Skeletal muscle satellite cell (primary cell): ENCODE measurements at regions not wholly inside any gene's neighbourhood (a gene's known extent, or its start where the extent isn't known, plus 50 kb on each side); places are given as distances from the start of the nearest gene placed in this dataset.

ENCODE experiments used
- H3K27me3 ChIP-seq: 2 replicates; pipeline ENCODE4 v1.7.0; 2013; ENCODE audit warnings: low read length; ENCODE audit not compliant: control insufficient read depth, insufficient read depth
- H3K36me3 ChIP-seq: 2 replicates; pipeline ENCODE4 v1.7.0; 2013; ENCODE audit warnings: mild to moderate bottlenecking, control low read depth, low read length; ENCODE audit not compliant: insufficient read depth
- H3K4me1 ChIP-seq: 2 replicates; pipeline ENCODE4 v1.7.0; 2013; ENCODE audit warnings: low read length; ENCODE audit not compliant: control insufficient read depth, insufficient read depth
- H3K4me2 ChIP-seq: 2 replicates; pipeline ENCODE4 v1.7.0; 2013; ENCODE audit warnings: mild to moderate bottlenecking, low read length
- H3K4me3 ChIP-seq: 2 replicates; pipeline ENCODE4 v1.7.0; 2013; ENCODE audit warnings: low read length
- H3K9ac ChIP-seq: 2 replicates; pipeline ENCODE4 v1.7.0; 2013; ENCODE audit warnings: mild to moderate bottlenecking, low read depth, low read length, moderate library complexity
- H3K9me3 ChIP-seq: replicated peaks from 2 replicates; pipeline ENCODE4 v1.7.0; 2013; ENCODE audit warnings: mild to moderate bottlenecking, control low read depth, low read length

- no peaks in the 10 kb centered on the region for H3K36me3 ChIP-seq
- H3K27me3 ChIP-seq: peaks cover 9% of the 10 kb centered on the region
- no peaks in the 10 kb centered on the region for H3K4me1 ChIP-seq
- H3K4me3 ChIP-seq: no peak overlapping the region
- H3K9me3 ChIP-seq: no peaks in the 10 kb centered on the region
- no peak overlapping the region for H3K4me2 ChIP-seq
- H3K9ac ChIP-seq: no peak overlapping the region
These were observed 208.8 kb upstream of the TAS2R1 start for GRCh38 chr5:9838916-9839315.

DNA sequence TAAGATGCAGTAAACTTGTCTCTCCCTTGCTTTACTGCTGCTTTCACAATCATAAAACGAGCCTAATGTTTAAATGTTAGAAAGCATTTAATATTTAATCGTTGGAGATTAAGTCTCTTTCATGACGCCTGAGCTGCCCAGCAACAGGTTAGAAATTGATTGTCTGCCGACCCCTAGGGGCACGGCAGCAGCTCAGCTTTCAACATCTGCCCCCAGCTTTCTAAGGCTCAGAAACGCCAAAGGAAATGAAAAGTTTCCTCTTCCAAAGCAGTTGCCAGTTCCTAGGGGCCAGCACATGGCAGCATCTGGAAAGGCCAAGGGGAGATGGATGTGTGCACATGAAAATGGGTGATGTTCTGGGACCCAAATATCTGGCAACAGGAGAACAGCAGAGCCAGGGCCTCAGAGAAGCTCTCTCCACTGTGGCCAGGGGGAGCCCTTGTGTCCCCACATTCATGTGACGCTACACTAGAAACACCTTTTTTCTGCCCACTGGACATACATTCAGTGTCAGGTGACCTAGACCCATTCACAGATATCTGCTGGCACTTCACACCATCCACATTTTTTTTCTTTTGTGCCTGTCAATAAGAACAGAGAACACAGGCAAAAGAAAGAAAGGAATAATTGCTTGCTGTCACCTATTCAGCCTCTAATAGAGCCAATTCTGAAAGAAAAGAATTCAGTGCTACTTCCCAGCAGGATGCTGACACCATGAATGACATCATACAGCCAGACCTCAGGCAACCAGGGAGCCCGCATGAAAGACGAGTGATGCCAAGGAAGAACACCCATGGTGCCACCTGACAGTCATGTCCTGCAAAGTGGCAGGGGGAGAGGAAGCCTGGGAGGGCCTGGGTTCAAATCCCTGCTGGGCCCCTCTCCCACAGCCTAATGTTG lies 205.0 kb upstream of the TAS2R1 start:
- H3K4me1 ChIP-seq: no peaks in the 10 kb centered on the region
- H3K27me3 ChIP-seq: peaks cover 9% of the 10 kb centered on the region
- no peaks in the 10 kb centered on the region for H3K9me3 ChIP-seq
- H3K9ac ChIP-seq: no peak overlapping the region
- H3K4me2 ChIP-seq: no peak overlapping the region
- H3K36me3 ChIP-seq: no peaks in the 10 kb centered on the region
- no peak overlapping the region for H3K4me3 ChIP-seq

DNA sequence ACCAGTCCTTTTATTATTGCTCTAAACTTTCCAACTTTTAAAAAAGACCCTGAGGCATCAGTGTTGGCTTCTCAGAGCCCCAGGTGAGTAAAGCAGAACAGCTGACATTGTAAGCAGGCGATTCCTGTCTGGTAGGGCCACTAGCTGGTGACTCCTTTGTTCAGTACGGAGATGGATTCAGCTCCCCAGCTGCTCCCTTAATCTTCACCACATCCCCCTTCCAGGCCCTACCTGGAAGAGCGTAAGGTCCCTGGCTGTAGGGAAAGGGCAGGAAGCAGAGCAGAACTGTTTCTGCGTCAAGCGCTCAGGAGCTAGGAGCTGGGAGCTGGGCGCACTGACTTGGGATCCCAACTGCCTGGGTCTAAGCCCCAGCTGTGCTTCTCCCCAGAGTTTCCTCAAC lies 203.7 kb upstream of the TAS2R1 start:
- Histone ChIP-seq H3K9ac (no peak overlapping the region), H3K9me3 (no peaks in the 10 kb centered on the region), H3K4me3 (no peak overlapping the region), H3K36me3 (no peaks in the 10 kb centered on the region), H3K27me3 (peaks cover 9% of the 10 kb centered on the region), H3K4me1 (no peaks in the 10 kb centered on the region), H3K4me2 (no peak overlapping the region)

- peaks cover 2% of the 10 kb centered on the region for H3K27me3 ChIP-seq
- H3K4me2 ChIP-seq: no peak overlapping the region
- H3K9ac ChIP-seq: no peak overlapping the region
- H3K36me3 ChIP-seq: no peaks in the 10 kb centered on the region
- no peaks in the 10 kb centered on the region for H3K4me1 ChIP-seq
- H3K9me3 ChIP-seq: no peaks in the 10 kb centered on the region
- no peak overlapping the region for H3K4me3 ChIP-seq
These were observed 202.8 kb upstream of the TAS2R1 start for GRCh38 chr5:9832921-9833320.

- H3K4me1 ChIP-seq: no peaks in the 10 kb centered on the region
These were observed 201.7 kb upstream of the TAS2R1 start for GRCh38 chr5:9831823-9832222.

DNA sequence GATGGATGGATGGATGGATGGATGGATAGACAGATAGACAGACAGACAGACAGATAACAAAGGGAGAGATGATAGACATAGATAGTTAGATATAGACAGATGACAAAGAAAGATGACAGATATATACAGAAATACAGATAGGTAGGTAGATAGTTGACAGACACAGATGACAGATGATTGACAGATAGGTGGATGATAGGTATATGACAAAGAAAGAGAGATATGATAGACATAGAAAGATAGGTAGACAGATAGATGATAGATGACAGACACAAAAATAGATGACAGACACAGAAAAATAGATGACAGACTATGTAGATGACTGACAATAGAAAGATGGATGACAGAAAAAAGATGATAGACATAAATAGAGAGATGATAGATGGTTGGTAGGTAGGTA lies 200.0 kb upstream of the TAS2R1 start:
- H3K4me2 ChIP-seq: no peak overlapping the region
- H3K4me1 ChIP-seq: no peaks in the 10 kb centered on the region
- no peaks in the 10 kb centered on the region for H3K36me3 ChIP-seq
- no peak overlapping the region for H3K4me3 ChIP-seq
- no peaks in the 10 kb centered on the region for H3K9me3 ChIP-seq
- no peaks in the 10 kb centered on the region for H3K27me3 ChIP-seq
- no peak overlapping the region for H3K9ac ChIP-seq

More at GRCh38 chr5:9831823-9832222, 201.7 kb upstream of the TAS2R1 start:
- Histone ChIP-seq H3K9ac (no peak overlapping the region), H3K27me3 (no peaks in the 10 kb centered on the region), H3K4me3 (no peak overlapping the region), H3K4me2 (no peak overlapping the region), H3K9me3 (no peaks in the 10 kb centered on the region), H3K36me3 (no peaks in the 10 kb centered on the region)

DNA sequence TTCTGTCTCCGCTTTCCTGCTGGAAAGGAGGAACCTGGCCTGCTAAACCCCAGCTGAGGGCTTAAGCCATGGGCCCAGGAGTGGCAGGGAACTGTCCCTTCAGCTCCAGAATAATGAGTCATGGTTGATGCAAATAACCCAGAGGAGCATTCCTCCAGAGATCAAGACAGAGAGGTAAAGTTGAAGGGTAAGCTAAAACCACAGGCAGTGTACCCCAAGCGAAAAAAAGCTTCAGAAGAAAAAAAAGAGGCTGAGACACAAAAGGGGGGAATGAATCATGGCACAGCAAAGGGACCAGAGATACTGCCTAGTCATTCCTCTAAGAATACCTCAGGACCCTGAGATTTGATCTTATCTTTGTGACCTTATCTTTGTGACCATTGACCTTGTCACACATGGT lies 199.5 kb upstream of the TAS2R1 start:
- Histone ChIP-seq H3K9ac (no peak overlapping the region), H3K4me1 (no peaks in the 10 kb centered on the region), H3K4me3 (no peak overlapping the region), H3K27me3 (no peaks in the 10 kb centered on the region), H3K4me2 (no peak overlapping the region), H3K36me3 (no peaks in the 10 kb centered on the region), H3K9me3 (no peaks in the 10 kb centered on the region)

- Histone ChIP-seq H3K9me3 (no peaks in the 10 kb centered on the region), H3K4me2 (no peak overlapping the region), H3K4me1 (no peaks in the 10 kb centered on the region), H3K36me3 (no peaks in the 10 kb centered on the region), H3K27me3 (peaks cover 4% of the 10 kb centered on the region), H3K4me3 (no peak overlapping the region), H3K9ac (no peak overlapping the region)
These were observed 190.7 kb upstream of the TAS2R1 start for GRCh38 chr5:9820691-9821449.

DNA sequence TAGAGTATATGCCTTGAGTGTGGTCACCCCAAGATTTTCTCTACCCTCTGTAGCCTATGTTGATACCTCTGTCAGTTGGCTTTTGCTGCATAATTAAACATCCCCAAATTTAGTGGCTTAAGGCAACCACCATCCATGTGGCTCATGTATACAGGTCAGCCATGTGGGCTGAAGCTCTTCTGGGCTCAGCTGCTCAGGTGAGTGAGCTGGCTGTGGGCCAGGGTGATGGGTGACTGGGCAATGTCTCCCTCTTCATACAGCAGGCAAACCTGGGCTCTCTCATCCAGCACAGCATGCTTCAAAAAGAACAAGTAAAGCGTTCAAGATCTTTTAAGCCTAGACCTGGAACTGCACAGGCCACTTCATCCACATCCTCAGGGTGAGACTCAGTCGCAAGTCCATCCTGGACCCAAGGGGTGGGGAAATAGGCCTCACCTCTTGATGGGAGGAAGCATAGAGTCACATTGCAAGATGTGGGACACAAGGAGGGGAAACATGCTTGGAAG lies 188.2 kb upstream of the TAS2R1 start:
- Histone ChIP-seq H3K4me1 (no peaks in the 10 kb centered on the region), H3K9ac (no peak overlapping the region), H3K4me2 (no peak overlapping the region), H3K9me3 (no peaks in the 10 kb centered on the region), H3K27me3 (peaks cover 4% of the 10 kb centered on the region), H3K36me3 (no peaks in the 10 kb centered on the region), H3K4me3 (no peak overlapping the region)

GRCh38 chr5:9817819-9818218 lies 187.7 kb upstream of the TAS2R1 start:
- peaks cover 4% of the 10 kb centered on the region for H3K27me3 ChIP-seq
- no peaks in the 10 kb centered on the region for H3K36me3 ChIP-seq
- H3K9me3 ChIP-seq: no peaks in the 10 kb centered on the region
- no peak overlapping the region for H3K4me2 ChIP-seq
- H3K4me1 ChIP-seq: no peaks in the 10 kb centered on the region
- H3K4me3 ChIP-seq: no peak overlapping the region
- no peak overlapping the region for H3K9ac ChIP-seq

DNA sequence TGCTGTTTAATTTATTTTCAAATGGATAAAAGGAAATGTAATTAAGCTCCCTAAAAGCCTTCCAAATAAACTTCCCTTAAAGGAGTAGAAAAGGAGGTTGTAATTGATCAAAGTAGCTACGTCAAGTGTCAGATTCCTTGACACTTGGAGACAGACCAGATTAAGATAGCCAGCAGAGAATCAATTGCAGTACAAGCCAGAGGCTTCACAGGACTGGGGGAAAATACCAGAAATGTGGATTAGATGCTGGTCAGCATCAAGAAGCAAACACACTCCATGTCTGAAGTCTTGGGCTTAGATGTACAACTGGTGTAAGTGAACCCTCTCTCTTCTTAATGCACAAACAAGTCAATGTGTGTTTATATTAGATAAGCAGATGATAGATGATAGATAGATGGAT lies 184.9 kb upstream of the TAS2R1 start:
- Histone ChIP-seq H3K9me3 (no peaks in the 10 kb centered on the region), H3K4me1 (no peaks in the 10 kb centered on the region), H3K4me3 (no peak overlapping the region), H3K27me3 (peaks cover 4% of the 10 kb centered on the region), H3K4me2 (no peak overlapping the region), H3K9ac (no peak overlapping the region), H3K36me3 (no peaks in the 10 kb centered on the region)
